Activated CD8-positive, alpha-beta memory T cell treated with anti-CD3 and anti-CD28 coated beads, Interleukin-2, amount 50 U/mL, for 24 hours (primary cell): ENCODE measurements at regions not wholly inside any gene's neighbourhood (a gene's known extent, or its start where the extent isn't known, plus 50 kb on each side); places are given as distances from the start of the nearest gene placed in this dataset.
"Not testable (repeated sequence)": the region's sequence is repeated elsewhere in the genome, so short reads cannot be mapped to it uniquely, and the experiment has no call there.

Source experiments
- DNase-seq: peaks from one replicate; pipeline ENCODE4 v3.0.0-alpha.2; 2020; ENCODE audit errors: extremely low read depth

DNA sequence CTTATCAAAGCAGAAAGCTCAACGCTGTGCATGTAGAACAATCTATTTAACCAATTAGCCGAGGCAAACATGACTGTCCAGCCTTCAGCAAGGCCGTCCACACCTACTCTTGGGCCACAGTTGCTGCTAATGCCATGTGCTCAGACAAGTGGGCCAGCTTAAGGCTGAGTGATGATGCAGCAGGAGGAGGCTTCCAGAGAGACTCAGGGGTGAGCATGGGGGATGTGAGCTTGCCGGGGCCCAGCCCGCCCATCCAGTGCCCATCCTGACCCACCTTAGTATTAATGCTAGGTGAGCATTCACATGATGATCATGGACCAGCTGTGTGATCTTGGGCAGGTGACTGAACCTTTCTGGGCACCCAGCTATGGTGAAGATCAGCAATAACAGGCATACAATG lies 150.1 kb downstream of the TPRA1 start:
- DNase-seq = no peak

DNA sequence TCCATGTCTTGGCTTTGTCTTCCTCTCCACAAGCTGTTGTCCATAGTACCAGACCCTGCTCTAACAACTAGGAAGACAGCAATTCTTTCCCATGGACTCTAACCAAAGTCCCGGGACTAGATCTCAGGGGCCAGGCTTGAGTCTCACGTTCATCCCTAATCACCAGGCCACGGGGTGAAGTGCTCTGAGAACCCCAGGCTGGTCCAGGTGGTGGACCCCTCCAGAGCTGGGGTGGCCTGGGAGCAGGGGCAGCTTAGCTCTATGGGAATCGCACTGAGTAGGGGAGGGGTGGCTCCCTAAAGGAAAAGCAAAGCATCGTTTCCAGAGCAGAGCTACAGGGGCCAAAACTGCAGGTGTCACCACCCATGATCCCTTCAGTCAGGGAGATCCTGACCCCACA lies 150.9 kb downstream of the TPRA1 start:
- DNase-seq = no peak

DNA sequence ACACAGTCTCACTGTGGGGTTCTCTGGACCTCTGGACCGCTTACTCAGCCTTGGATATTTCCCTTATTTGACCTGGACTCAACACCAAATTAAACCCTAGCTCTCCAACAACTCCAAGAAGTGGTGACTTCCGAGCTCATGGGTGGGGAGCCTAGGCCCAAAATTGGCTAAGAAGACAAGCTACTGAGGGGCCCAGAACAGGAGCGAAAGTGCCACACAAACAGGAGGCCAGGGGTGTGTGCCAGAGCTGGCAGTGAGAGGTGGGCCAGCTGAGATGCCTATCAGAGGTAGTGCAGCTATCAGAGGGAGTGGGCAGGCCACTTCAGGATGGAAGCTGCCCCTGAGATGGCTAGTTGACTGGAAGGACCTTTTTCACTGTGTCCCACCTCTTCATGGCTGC lies 151.1 kb upstream of the PRR20G start:
- no peak for DNase-seq

DNA sequence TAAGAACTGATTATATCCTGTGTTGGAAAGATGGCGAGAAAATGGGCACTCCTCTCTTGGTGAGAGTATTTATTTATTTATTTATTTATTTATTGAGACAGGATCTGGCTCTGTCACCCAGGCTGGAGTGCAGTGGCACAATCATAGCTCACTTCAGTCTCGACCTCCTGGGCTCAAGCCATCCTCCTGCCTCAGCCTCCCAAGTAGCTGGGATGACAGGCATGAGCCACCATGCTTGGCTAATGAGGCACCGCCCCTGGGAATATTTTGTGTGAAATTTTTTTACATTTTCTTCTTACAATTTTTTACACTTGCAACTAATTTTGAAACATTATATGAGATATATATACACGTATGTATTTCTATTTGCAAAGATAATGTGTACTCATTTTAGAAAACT lies 150.5 kb upstream of the PRR20G start:
- DNase-seq = no peak

DNA sequence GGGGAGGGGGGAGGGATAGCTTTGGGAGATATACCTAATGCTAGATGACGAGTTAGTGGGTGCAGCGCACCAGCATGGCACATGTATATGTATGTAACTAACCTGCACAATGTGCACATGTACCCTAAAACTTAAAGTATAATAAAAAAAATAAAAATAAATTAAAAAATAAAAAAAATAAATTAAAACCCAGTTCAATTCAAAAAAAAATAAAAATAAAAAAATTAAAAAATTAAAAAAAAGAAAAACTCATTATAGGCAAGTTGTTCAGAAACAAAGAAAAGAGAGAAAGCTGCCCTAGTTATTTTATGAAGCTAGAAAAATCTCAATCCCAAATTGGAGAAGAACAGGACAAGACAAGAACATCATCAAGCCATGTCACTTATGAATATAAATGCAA lies 147.5 kb upstream of the PRR20G start:
- not testable (repeated sequence) for DNase-seq

DNA sequence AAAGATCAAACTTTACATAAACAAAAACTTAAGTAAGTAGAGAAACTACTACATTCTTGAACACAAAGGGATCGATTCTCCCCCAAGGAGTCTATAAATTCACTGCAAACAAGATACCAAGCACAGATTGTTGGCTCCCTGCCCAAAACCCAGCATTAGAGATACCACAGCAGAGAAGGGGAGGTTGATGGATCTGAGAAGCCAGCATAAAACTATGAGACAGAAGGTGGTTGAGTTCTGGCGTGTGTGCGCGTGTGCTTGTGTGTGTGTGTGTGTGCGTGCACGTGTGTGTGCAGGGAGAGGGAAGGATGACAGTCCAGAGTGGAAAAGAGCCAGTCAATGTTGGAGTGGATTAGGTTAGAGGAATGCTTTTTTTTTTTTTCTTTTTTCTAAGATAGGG lies 143.2 kb upstream of the PRR20G start:
- DNase-seq = no peak

DNA sequence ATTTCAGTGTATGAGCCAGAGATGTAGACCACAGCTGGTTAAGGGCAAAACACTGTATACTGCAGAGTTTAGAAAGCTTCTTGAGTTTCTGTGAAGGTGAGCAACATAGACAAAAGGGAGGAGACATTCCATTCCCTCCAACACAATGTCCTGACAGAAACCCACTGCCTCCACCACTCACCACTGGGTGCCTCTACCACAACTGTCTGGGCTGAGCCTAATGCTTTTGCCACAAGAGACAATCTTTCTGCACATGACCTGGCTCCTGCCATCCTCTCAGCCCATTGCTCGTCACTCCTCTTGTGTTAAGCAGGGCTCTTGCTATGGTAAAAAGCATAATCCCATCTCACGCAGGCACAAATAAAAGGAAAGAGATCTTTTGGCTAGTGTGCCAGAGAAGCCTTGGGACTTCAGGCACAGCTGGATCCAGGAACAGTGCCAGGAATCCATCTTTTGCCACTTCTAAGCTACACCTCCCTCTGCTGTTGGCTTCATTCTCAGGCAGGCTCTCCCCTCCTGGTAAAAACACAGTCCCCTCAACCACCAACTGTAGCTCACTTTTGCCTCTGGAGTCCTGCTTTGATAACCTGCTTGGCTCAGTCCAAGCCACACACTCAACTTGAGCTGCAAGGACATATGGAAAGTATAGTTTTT lies 140.6 kb upstream of the PRR20G start:
- no peak for DNase-seq

DNA sequence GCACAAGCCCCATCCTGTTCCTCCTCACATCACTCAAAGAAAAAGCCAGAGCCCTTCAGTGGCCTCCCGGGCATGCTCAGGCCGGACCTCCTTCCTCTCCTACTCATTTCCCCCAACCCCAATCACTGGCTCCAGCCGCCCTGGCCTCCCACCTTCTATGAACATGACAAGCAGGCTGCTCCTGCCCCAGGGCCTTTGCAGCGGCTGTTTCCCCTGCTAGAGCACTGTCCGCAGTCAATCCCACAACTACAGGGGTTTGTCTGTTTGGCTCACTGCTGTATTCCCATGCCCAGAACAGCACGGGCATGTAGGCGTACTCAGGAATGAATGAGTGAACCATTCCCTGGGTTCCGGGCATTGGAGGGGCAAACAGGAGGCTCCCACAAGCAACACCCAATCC lies 139.8 kb upstream of the PRR20G start:
- DNase-seq = no peak

DNA sequence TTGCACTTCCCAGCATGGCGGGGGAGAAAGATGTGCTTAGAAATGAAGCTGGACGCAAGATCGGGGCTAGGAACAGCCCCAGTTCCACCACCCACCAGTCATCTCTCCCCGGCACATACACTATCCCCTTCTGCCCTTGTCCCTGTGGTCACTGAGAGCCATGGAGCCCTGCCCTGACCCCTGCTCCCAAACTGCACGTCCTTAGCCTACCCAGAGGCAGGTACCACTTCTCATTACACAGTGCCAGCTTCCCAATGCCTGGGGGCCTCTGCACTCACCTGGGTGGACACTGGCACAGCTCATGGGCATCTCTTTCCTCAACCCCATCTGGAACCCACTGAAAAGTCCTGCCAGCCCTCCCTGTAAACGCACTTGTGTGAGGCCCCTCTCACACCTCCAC lies 139.3 kb upstream of the PRR20G start:
- DNase-seq = no peak

DNA sequence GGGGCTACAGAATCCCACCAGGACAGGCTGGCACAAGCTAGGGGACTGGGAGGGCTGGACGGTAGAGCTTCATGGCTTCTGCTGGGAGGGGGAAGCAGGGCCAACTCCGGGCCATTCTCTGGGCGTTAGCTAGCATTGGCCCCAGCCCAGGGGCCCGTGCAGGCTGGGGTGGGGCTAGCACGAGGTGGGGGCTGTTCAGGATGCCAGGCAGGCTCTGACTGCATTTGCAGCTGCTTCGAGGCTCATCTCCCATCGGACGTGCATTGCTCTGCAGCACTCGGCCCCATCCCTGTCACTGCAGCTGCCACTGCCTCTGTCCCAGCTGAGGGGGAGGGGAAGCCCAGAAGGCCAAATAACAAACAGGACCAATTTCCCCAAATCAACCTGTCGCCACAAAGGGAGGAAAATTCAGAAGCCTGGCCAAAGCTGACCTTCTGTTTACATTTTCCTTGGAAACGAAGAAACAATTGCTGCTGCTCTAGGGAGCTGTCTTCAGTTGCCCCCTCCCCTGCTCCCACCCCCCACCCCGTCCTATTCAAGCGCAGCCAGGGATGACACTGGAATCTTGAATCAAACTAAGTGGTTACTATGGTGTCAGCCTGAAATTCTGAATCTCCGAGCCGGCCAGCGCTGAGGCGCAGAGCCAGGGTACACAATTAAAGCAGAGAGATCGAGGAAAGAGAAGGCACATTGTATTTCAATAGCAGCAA lies 138.8 kb upstream of the PRR20G start:
- DNase-seq = no peak

DNA sequence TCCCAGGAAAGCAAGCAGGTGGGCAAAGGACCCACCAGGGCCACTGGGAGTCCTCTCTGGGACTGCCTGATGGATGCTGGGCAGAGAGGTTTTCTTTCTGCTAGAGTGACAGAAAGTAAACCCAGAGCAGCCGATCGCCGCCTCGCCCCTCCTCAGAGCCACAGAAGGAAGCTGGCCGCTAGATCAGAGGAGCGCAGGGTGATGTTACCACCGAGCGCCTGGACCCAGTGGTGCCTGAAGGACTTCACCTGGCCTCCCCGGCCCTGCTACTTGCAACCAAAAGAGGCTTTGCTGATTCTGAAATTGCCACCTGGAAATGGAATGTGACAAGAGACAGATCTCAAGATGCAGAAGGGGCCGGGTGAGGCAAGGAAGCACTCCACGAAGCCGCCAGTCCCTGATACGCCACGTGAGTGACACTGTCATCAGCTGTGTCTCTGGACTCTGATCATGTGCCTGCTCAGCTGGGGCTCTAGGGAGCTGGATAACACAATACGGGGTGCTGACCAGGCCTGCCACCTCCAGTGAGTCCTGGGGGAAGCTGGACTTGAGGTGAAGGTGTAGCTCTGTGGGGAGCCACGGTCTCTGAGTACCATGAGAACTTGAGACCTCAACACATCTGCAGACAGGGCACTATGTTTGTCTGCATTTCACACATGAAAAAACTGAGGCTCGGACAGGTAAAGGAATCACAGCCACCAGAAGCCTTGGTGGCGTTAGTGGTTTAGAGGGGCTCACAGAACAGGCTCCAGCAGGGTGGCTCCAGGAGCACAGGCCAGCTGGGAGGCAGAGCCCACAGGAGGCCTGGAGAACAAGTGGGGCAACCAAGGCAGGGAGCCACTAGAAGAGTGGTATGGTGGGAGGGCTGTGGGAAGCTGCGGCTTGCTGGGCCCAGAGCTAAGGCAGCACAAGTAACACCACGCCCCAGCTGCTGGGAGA lies 137.9 kb upstream of the PRR20G start:
- no peak for DNase-seq

DNA sequence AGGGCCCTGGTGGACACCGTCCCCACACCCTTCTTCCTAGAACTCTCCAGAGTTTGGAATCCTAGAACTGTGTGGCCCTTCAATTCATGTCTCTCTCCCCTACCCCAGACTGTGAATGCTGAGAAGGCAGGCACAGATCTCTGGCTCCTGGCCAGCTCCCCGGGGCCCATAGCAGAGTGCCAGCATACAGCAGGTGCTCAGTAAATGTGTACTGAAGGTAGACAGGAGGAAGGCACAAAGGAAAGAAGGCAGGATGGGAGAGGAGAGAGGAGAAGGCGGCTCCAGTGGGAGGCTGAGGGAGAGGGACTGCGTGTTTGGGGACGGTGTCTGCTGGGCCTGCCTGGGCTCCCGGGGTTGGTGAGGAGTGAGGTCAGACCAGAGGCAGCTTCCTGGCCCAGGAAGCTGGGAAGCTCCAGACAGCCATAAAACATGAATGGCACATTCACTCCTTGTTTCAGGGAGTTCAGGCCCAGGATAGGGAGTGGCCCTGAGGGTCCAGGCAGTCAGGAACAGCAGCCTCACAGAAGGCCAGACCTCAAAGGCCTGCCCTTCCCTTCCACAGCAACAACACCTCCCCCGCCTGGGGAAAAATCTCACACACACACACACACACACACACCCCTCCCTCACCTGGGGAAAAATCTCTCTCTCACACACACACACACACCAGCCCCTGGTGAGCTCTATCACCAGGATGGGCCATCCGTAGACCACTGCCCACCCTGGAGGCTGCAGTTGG lies 137.1 kb upstream of the PRR20G start:
- no peak for DNase-seq

DNA sequence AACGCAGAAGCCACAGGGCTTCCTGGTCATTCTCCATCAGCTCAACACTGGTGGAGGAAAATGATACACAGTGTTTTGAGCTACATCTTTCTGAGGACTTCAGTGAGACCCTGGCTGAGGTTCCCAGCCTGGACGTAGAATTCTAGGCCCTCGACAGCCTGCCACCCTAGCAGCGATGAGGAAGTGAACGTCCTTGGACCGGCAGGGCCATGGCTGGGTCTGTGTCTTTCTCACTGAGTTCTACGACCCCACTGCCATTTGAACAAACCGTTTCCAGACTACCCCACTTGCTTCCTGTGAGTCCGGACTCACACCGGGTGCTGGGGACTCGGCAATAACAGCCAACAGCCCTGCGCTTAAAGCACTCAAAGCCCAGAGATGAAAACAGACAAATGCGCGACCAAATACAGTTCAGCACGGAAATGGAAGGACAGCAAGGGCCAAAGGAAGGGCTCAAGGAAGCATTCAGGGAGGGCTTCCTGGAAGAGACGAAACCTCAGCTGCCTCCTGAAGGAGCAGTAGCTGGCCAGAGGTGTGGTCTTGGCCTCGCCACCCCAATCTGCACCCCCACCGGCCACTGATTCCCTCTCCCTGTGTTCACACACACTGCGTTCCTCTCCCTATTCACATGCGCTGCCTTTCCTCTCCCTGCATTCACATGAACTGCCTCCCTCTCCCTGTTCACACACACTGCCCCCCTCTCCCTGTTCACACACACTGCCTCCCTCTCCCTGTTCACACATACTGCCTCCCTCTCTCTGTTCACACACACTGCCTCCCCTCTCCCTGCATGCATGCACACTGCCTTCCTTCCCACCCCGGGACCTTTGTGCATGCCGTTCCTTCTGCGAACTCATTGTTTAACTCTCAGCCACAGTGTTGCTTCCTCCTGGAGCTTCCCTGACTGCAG lies 136.3 kb upstream of the PRR20G start:
- DNase-seq = no peak

DNA sequence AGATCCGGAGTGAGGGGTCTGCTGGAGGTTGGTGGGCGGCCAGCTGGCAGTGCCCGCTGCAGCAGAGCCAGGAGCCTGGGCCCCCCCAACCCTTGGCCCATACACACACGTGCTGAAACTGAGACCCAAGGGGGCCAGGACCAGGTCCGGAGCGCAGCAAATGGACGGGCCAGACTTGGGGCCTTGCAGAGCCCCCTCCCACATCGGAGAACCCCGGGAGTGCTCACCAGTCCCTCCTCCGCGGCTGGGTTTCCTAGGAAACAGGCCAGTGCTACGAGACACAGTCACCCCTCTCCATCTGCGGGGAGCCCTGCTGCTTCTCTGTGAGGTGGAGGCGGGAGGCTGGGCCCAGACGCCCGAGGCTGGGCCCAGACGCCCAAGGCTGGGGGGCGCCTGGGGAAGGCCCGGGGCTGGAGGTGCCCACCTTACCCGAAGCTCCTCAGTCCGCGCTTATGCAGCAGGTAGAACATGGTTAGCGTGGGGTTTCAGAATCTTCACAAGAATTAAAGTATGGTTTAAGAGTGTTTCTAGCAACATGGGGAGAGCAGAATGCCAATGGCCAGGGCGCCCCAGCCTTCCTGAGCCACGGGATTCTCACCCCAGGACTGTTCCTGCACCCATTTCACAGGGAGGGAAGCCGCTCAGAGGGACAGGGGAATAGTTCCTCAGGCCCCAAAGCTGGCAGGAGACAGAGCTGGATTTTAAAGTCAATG lies 135.0 kb upstream of the PRR20G start:
- no peak for DNase-seq

DNA sequence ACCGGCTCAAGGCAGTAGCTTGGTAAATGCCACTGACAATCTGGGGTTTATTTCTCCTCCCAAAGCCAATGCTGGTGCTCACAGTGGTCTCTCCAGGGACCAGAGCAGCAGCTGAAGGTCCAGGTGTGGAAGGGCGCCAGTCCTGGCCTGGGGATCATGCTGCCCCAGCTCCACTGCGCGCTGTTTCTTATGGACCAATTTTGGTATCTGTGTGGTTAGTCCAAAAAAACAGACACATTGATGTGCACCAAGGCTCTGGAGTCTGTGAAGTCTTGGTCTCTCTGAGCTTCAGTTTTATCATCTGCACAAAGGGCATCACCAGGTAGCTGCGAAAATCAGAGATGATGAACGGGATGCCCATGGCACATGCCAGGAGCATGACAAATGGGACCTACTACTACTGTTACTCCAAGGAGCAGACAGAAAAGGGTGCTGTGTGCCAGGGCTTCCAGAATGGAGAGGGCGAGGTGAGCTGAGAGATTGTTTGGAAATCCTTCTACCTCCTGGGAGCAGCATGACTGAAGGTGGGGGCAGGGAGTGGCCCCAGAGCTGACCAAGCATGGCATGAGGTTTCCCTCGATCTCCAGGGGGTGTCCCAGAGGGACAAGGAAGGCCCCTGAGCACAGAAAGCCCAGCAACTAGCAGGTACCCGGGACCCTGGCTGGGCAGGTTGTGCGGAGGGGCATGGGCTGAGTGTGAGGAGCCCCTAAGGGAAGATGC lies 134.3 kb upstream of the PRR20G start:
- no peak for DNase-seq

DNA sequence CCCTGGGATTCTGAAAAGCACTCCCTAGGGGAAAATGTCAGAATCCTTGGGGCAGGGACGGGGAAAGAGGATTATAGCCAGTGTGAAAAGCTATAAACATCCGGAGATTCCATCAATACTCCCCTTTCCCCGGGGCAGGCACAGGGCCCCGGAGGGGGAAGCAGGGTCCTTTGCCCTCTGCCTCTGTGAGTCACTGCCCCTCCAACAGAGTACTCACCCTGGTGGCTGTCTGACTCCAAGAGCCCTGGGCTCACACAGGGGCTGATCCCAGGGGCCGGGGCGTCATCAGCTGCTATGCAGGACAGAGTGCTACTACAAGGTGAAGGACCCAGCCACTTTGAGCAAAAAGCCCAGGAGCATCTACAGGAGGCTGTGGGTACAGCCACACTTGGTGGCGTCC lies 133.0 kb upstream of the PRR20G start:
- no peak for DNase-seq

DNA sequence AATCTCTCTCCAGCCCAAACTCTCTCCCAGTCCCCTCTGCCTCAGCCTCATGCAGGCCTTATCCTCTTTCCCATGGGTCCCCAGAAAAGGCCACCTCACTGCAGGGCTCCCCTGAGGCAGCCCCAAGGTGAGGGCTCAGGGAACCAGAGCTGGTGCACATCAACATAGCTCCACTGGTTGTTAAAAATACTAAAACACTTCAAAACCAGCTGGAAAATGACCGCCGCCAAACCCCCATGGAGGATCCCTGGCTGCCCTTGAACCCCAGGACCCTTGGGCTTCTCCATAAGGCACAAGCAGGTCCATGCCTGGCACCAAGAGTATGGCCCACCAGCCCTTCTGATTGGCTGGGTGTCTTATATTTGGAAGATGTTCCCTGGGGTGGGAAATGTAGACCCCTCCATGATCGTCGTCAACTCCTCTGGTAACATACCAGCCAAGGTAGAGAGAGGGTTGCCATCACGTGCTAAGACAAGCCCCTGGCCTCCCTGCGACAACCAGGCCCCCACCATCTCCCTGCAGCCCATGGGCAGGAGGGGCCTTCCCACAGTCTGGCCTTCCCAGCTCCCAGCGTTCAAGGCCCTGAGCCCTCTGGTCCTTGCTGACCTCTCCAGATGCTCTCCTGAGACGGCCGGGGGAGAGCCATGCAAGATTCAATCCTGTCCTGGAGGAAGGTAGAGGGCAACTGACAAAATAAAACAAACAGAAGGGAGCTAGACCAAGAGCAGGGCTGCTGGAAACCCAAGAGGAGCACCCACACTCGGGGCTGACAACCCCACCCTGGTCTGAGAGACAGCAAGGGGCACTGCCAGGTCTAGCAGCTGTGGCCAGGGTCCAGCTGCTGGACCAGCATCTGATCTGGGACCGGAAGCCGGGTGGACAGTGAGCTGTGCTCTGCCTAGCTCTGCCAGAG lies 132.1 kb upstream of the PRR20G start:
- no peak for DNase-seq

DNA sequence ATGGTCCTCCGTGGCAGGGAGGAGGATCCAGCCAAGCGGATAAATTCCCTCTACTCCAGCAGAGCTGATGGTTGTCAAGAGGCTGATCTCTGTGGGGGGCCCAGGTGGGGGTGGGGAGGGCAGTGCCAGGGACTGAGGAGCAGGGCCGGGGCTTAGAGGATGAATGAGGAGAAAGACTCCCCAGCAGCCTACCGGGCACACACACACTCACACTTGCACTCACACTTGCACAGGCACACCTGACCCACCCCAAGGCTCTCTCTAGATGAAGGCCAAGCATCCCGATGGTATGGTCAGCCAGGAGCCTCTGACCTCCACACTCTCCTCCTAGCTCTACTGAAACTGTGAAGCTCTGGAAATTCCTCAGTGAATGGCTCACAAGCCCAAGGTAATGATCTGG lies 131.3 kb upstream of the PRR20G start:
- no peak for DNase-seq
